ENCODE measurements at regions not wholly inside any gene's neighbourhood (a gene's known extent, or its start where the extent isn't known, plus 50 kb on each side); places are given as distances from the start of the nearest gene placed in this dataset.

GRCh38 chr1:168913711-168914463 lies 184.9 kb upstream of the DPT start:
- DNase-seq (ENCODE audit: low read depth in 3 of 3, low spot score in 2 of 3) = no peak

GRCh38 chr1:168917309-168917708 lies 188.3 kb upstream of the DPT start:
- DNase-seq (ENCODE audit: low read depth in 3 of 3, low spot score in 2 of 3) = no peak

- no peak for DNase-seq (ENCODE audit: low read depth in 3 of 3, low spot score in 2 of 3)
Measured at GRCh38 chr1:168917796-168918195, 188.7 kb upstream of the ATP1B1 start.

DNA sequence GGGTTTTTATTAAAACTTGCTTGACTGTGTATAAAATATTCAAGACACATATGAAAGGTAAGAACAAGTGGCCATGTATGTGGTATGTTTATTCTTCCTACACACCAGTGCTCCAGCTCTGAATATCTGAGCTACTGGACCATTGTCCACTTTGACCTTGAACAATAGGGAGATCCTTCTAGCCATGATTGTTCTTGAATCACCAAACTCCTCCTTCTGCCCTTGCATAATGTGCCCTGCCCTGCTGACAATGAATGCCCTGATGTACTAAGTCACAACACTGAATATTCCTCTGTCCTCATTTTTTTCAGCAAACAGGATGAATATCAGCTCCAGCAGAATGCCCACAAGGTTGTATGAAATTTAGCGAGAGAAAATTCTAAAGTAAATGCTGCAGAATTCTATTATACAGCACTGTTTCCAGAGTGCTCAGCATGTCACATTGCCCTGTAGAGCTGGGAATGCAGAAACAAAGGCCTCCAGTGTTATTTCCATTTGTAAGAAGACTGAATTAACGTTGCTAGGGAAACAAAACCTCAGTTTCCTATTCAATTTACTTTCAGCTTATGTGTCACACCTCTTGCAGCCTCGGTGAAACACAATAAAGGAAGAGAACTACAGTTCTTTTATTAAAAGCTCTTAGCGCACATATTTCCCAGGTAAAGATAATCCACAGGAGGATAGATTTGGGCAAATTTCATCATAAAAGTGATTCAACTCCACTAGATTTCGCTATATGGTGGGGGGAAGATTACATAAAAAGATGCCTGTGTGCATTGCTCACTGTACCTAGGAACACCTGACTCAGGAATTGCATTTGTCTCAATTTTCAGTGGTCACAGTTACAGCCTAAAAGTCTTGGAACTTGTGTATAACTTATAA lies 187.4 kb upstream of the ATP1B1 start:
- DNase-seq (ENCODE audit: low read depth in 3 of 3, low spot score in 2 of 3) = no peak

DNA sequence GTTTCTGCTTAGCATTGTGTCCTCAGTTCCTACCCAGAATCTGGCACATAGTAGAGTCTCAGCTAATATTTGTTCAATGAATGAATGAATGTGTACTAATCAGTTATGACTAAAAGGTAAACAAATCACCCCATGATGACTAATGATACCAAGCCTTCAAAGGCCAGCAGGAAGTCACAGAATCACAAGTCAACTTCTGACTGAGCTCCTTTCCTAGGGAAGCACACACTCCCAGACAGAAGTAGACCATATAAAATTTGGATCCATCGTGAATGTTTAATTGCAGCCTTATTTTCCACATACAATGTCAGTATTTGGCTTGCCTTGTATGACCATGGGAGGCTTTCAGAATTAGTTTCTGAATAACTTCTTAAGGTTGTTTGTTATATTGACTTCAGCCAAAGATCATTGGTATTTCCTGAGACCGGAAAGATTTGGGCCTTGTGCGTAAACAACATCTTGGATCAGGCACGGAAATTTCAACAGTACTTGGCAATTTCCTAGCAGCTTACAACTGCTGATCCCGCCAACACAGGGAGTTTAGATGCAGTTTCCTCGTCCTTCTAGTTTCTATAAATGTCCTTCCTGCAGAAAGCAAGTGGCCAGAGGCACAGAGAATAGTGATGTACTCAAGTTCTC lies 185.9 kb upstream of the ATP1B1 start:
- no peak for DNase-seq (ENCODE audit: low read depth in 3 of 3, low spot score in 2 of 3)

DNA sequence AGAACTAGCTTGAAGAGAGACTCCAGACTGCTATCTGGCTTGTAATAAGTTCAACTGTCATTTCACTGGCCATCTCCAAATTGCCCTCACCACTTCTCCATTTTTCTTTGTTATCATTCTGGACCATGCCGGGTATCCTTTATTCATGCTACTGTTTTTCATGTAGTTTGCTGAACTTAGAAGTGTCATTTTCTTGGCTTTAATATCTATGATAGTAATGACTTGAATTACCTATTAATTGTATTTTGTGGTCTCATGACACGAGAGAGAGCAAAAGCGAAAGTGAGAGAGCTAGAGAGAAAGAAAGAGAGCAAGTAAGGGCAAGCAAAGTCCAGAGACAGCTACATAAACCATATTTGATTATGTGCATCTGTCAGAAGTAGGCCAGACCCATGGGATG lies 184.9 kb upstream of the ATP1B1 start:
- no peak for DNase-seq (ENCODE audit: low read depth in 3 of 3, low spot score in 2 of 3)

DNA sequence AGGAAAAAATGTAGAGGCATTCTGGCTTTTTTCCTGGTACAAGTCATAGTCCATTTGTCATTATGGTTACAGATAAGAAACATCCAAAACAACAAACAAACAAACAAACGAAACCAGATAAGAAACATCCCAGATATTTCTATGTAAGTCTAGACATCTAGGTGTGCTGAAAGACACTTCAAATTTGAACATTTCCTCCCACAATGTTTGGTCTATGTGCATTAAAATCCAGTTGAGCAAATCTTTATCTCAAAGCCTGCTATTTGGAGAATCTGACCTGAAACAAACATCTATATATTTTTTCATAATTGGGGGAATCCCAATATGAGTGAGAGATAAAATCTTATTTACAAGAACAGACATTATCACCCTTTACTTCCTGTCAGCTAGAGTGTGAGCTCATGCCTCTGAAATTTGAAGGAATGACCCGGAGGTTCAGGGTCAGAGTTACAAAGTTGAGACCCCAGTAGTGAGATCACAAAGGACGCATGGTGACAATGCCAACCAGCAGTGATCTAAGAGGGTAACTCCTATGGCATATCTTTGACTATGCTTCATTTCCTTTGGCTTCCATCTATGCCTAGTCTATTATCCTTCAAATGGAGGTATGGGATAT lies 182.9 kb upstream of the ATP1B1 start:
- no peak for DNase-seq (ENCODE audit: low read depth in 3 of 3, low spot score in 2 of 3)

- no peak for DNase-seq (ENCODE audit: low read depth in 3 of 3, low spot score in 2 of 3)
Measured at GRCh38 chr1:168924976-168925375, 181.5 kb upstream of the ATP1B1 start.

DNA sequence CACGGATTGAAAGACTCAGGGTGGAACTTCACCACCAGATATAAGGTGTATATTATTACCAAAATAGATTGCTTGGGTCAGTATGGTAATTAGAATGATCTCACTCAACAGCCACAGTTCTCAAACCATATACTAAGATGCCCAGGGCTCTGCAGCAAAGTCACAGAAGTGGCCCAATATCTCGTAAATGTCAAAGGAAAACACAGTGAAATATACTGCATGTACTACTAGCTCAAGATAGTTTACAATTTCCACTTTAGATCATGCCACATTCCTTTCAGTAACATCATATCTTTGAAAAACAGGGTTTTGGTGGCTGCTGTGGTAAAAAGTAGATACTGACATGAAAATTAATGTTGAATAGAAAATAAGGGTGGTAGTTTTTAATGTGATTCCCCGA lies 180.3 kb upstream of the ATP1B1 start:
- DNase-seq (ENCODE audit: low read depth in 3 of 3, low spot score in 2 of 3) = no peak

- DNase-seq (ENCODE audit: low read depth in 3 of 3, low spot score in 2 of 3) = no peak
Measured at GRCh38 chr1:168932539-168932938, 174.0 kb upstream of the ATP1B1 start.

DNA sequence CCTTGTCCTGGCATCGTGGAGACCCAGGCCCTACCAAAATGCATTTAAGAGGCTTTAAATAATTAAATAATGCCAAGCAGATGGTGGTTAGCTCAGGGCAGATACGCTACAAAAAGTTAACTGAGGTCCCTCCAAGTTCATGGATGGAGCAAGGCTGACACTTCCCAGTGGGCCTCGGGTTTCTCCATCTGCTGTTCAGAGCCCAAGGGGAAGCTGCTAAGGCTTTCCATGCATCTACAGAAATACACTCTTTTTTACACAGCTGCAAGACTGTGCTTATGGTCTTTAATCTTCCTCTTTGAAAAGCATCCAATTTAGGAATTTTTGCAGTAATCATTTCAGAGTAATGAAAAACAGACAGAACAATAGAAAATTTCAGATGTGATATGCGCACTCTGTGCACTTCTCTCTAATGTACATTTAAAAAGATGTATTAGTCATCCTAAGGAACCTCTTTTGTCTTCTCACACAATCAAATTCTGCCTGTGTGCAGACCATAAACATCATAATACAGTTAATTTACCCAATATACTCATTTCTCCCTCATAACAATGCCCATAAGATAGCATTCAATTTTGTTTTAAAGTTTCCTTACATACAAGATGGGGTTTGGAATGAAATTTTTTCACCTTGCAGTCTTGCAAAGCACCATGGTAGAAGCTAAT lies 173.2 kb upstream of the ATP1B1 start:
- DNase-seq (ENCODE audit: low read depth in 3 of 3, low spot score in 2 of 3) = no peak

- DNase-seq (ENCODE audit: low read depth in 3 of 3, low spot score in 2 of 3) = no peak
Measured at GRCh38 chr1:168939110-168939946, 167.2 kb upstream of the ATP1B1 start.

DNA sequence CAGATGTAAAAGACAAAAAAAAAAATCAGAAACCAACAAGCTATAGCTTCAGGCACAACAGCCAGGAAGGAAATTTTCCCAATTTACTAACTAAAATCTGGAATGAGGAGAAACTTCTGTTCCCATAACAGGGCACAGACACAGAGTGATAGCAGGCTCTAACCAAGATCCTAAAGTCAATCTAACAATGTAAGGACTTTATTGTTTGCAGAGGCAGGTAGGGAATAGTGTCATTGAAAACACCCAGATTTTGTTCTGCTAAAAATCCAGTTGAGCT lies 166.6 kb upstream of the ATP1B1 start:
- DNase-seq (ENCODE audit: low read depth in 3 of 3, low spot score in 2 of 3) = no peak

GRCh38 chr1:168941640-168942039 lies 164.8 kb upstream of the ATP1B1 start:
- DNase-seq (ENCODE audit: low read depth in 3 of 3, low spot score in 2 of 3) = no peak

DNA sequence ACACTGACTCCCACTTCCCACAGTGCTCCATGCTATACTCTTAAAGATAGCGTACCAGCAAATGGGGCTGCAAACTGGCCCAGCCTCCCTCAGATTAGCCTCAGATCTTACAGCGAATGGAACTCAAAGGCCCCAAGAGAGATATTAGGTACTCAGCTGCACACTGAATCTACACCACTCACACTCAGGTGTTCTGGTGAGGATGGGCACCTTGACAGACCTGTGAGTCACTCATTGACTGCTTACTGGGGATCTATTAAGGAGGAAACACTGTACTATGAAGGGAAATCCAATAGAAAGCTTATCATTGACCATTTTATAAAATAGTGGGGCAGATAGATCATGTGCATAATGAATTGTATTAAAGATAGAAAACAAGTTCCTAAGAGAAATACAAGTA lies 164.3 kb upstream of the ATP1B1 start:
- no peak for DNase-seq (ENCODE audit: low read depth in 3 of 3, low spot score in 2 of 3)

- DNase-seq (ENCODE audit: low read depth in 3 of 3, low spot score in 2 of 3) = no peak
Measured at GRCh38 chr1:168945870-168946269, 160.6 kb upstream of the ATP1B1 start.

GRCh38 chr1:168947041-168947440 lies 159.4 kb upstream of the ATP1B1 start:
- DNase-seq (ENCODE audit: low read depth in 3 of 3, low spot score in 2 of 3) = peak in 1 of 3 donors; percentile 46

- no peak for DNase-seq (ENCODE audit: low read depth in 3 of 3, low spot score in 2 of 3)
Measured at GRCh38 chr1:168949672-168950071, 156.8 kb upstream of the ATP1B1 start.

DNA sequence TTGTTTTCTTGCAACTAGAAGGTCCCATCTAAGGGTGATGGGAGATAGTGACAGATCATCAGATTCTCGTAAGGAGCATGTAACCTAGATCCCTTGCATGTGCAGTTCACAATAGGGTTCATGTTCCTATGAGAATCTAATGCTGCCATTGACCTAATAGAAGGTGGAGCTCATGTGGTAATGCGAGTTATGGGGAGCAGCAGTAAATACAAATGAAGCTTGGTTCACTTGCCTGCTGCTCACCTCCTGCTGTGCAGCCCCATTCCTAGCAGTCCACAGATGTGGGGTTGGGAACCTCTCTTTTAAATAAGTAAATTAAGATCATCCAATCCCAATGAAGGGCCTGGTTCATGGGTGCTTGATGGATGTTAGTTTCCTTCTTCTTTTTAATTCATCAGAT lies 148.7 kb upstream of the ATP1B1 start:
- no peak for DNase-seq (ENCODE audit: low read depth in 3 of 3, low spot score in 2 of 3)

All from right renal cortex interstitium (tissue), 3 donors.